ENCODE measurements at regions not wholly inside any gene's neighbourhood (a gene's known extent, or its start where the extent isn't known, plus 50 kb on each side); places are given as distances from the start of the nearest gene placed in this dataset.
"Not testable (repeated sequence)": the region's sequence is repeated elsewhere in the genome, so short reads cannot be mapped to it uniquely, and the experiment has no call there.

- no peak for DNase-seq
These were observed 509.3 kb downstream of the VGLL3 start for GRCh38 chr3:86481636-86482035.

- DNase-seq = no peak
These were observed 509.9 kb downstream of the VGLL3 start for GRCh38 chr3:86481031-86481430.

- no peak for DNase-seq
These were observed 526.8 kb downstream of the VGLL3 start for GRCh38 chr3:86464180-86464579.

GRCh38 chr3:86451749-86452148 is 539.2 kb downstream of the VGLL3 start:
- no peak for DNase-seq

- DNase-seq = no peak
These were observed 552.4 kb downstream of the VGLL3 start for GRCh38 chr3:86438544-86438943.

- no peak for DNase-seq
These were observed 563.6 kb downstream of the VGLL3 start for GRCh38 chr3:86427343-86427742.

GRCh38 chr3:86420990-86421739 is 569.8 kb downstream of the VGLL3 start:
- DNase-seq = no peak

- no peak for DNase-seq
These were observed 572.1 kb downstream of the VGLL3 start for GRCh38 chr3:86418861-86419260.

GRCh38 chr3:86416334-86416733 is 574.6 kb downstream of the VGLL3 start:
- no peak for DNase-seq

GRCh38 chr3:86413645-86414044 is 577.3 kb downstream of the VGLL3 start:
- no peak for DNase-seq

- no peak for DNase-seq
These were observed 580.4 kb downstream of the VGLL3 start for GRCh38 chr3:86410587-86410986.

GRCh38 chr3:86389759-86390158 is 601.2 kb downstream of the VGLL3 start:
- not testable (repeated sequence) for DNase-seq

- DNase-seq = no peak
These were observed 602.1 kb downstream of the VGLL3 start for GRCh38 chr3:86388820-86389219.

- no peak for DNase-seq
These were observed 608.4 kb downstream of the VGLL3 start for GRCh38 chr3:86382556-86382955.

GRCh38 chr3:86381247-86381646 is 609.7 kb downstream of the VGLL3 start:
- DNase-seq = no peak

- no peak for DNase-seq
These were observed 611.7 kb downstream of the VGLL3 start for GRCh38 chr3:86379280-86379679.

- no peak for DNase-seq
These were observed 612.1 kb downstream of the VGLL3 start for GRCh38 chr3:86378829-86379228.

GRCh38 chr3:86335566-86335965 is 655.4 kb downstream of the VGLL3 start:
- not testable (repeated sequence) for DNase-seq

- DNase-seq = no peak
These were observed 657.3 kb downstream of the VGLL3 start for GRCh38 chr3:86333636-86334035.

- no peak for DNase-seq
These were observed 687.0 kb downstream of the VGLL3 start for GRCh38 chr3:86303935-86304334.

- DNase-seq = no peak
These were observed 708.7 kb downstream of the VGLL3 start for GRCh38 chr3:86282106-86282787.

GRCh38 chr3:86269364-86270155 is 721.4 kb downstream of the VGLL3 start:
- no peak for DNase-seq

GRCh38 chr3:86257955-86258641 is 732.9 kb downstream of the VGLL3 start:
- no peak for DNase-seq
